ENCODE measurements at regions not wholly inside any gene's neighbourhood (a gene's known extent, or its start where the extent isn't known, plus 50 kb on each side); places are given as distances from the start of the nearest gene placed in this dataset.

GRCh38 chr9:88310310-88310980 is 77.8 kb upstream of the SPIN1 start:
- no peak; the same call in 1 of the 2 replicates for TF ChIP-seq CTCF (conservative IDR thresholded peaks at IDR 0.05; ENCODE audit: low read length)
- TF ChIP-seq EZH2phosphoT487 (IDR thresholded peaks at IDR 0.05; ENCODE audit: borderline replicate concordance): no peak

Measured in Loucy (cell line).